ENCODE measurements at regions not wholly inside any gene's neighbourhood (a gene's known extent, or its start where the extent isn't known, plus 50 kb on each side); places are given as distances from the start of the nearest gene placed in this dataset.

DNA sequence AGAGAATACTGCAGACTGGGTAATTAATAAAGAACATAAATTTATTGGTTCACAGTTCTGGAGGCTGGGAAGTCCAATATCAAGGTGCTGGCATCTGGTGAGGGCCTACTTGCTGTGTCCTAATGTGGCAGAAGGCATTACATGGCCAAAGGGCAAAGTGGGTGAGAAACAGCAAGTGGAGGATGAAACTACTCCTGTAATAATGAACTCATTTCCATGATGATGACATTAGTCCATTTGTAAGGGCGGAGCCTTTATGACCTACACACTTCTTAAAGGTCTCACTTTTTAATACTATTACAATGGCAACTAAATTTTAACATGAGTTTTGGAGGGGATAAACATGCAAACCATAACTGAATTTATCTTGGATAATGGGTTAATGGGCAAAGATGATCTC lies 139.6 kb upstream of the SGO1 start:
- no peak for TF ChIP-seq POLR2A (IDR thresholded peaks at IDR 0.05)
- TF ChIP-seq, protein P1, sequence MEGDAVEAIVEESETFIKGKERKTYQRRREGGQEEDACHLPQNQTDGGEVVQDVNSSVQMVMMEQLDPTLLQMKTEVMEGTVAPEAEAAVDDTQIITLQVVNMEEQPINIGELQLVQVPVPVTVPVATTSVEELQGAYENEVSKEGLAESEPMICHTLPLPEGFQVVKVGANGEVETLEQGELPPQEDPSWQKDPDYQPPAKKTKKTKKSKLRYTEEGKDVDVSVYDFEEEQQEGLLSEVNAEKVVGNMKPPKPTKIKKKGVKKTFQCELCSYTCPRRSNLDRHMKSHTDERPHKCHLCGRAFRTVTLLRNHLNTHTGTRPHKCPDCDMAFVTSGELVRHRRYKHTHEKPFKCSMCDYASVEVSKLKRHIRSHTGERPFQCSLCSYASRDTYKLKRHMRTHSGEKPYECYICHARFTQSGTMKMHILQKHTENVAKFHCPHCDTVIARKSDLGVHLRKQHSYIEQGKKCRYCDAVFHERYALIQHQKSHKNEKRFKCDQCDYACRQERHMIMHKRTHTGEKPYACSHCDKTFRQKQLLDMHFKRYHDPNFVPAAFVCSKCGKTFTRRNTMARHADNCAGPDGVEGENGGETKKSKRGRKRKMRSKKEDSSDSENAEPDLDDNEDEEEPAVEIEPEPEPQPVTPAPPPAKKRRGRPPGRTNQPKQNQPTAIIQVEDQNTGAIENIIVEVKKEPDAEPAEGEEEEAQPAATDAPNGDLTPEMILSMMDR (IDR thresholded peaks at IDR 0.05): no peak
- intact Hi-C loops (cut with DNase I; ENCODE audit: low total_unique reads): no loop called here
- no peak for DNase-seq (ENCODE audit: low spot score in 2 of 2)
- WGBS, 2 donors: 91 to 97% methylated on average over 1 of the region's 1 CpG
- H3K4me3 ChIP-seq (ENCODE audit: low read depth, poor library complexity, severe bottlenecking): no peak overlapping the region

DNA sequence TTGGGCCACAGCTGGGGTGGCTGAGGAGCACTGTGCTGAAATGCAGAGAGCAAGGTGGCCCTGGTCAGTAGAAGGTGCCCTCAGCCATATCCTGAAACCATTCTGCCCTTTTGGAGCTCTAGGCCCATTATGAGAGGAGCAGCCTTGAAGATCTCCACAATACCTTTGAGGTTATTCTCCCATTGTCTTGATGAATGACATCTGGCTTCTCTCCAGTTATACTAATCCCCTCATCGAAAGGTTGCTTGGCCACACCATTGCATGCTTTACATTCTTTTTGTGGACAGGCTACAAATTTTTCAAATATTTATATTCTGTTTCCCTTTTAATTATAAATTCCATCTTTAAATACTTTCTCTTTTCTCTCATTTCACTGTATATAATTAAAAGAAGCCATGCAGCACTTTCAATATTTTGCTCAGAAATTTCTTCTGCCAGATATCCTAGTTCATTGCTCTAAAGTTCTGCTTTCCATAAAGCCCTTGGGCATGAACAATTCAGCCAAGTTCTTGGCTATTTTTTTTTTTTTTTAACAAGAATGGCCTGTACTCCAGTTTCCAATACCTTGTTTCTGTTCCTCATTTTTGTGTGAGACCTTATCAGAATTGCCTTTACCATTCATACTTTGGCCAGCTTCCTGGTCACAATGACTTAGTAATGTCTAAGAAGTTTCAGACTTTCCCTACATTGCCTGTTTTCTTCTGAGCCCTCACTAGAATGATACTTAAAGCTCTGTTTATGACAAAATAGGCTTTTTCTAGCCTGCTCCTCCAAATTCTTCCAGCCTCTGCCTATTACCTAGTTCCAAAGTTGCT lies 138.9 kb upstream of the SGO1 start:
- intact Hi-C loops (cut with DNase I; ENCODE audit: low total_unique reads): no loop called here
- DNase-seq (ENCODE audit: low spot score in 2 of 2): no peak
- H3K4me3 ChIP-seq (ENCODE audit: low read depth, poor library complexity, severe bottlenecking): no peak overlapping the region
- TF ChIP-seq, protein P1 (IDR thresholded peaks at IDR 0.05): no peak
- TF ChIP-seq POLR2A (IDR thresholded peaks at IDR 0.05): no peak
- WGBS, 2 donors: 57 to 82% methylated on average over 1 of the region's 1 CpG

DNA sequence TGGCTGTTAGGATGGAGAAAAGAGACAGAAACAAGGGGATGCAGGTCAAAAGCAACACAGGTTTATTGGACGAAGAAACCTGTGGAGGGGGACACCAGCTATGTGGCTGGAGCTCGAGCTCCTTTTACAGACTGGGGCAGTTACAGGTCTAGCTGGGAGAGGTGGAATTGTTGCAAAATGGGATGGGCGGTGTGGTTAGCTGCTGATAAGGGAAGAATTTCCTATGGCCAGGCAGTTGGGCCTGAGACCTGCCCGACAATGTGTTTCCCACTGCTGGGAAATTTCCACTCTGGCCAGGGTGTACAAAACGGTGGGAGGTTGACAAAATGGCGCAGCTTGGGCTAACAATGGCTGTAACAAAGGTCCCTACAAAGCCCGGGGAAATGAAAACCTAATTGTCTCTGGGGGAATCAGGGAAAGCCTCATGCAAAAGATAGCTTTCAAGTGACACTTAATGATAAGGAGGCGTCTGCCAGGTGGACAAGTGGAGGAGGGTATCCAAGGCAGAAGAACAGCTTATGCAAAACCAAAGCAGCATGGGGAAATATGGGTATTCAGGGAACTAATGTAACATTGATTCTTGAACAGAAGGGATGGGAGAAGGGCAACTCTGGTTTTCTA lies 137.4 kb upstream of the SGO1 start:
- no peak for DNase-seq (ENCODE audit: low spot score in 2 of 2)
- intact Hi-C loops (cut with DNase I; ENCODE audit: low total_unique reads): no loop called here
- TF ChIP-seq, protein P1 (IDR thresholded peaks at IDR 0.05): no peak
- no peak for TF ChIP-seq POLR2A (IDR thresholded peaks at IDR 0.05)
- no peak overlapping the region for H3K4me3 ChIP-seq (ENCODE audit: low read depth, poor library complexity, severe bottlenecking)
- WGBS, 2 donors: 89 to 92% methylated on average over 8 of the region's 8 CpGs

DNA sequence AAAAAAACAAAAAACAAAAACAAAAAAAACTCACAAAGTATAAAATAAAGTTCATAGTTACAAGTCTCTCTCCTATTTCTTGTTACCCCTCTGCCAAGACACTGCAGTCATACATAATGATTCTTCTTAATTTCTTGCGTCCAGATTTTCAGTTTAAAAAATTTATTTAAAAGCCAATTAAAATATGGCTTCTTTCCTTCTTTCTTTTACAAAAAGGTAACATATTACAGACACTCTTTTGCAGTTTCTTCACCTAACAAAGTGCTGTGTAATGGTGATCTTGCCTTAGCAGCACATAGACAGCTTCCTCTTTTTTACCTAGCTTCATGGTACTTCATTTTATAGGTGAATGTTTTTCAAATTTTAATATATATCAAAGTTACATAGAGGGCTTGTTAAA lies 136.1 kb upstream of the SGO1 start:
- no peak overlapping the region for H3K4me3 ChIP-seq (ENCODE audit: low read depth, poor library complexity, severe bottlenecking)
- DNase-seq (ENCODE audit: low spot score in 2 of 2): no peak
- intact Hi-C loops (cut with DNase I; ENCODE audit: low total_unique reads): no loop called here
- no peak for TF ChIP-seq POLR2A (IDR thresholded peaks at IDR 0.05)
- WGBS, 2 donors: 77 to 89% methylated on average over 1 of the region's 1 CpG

DNA sequence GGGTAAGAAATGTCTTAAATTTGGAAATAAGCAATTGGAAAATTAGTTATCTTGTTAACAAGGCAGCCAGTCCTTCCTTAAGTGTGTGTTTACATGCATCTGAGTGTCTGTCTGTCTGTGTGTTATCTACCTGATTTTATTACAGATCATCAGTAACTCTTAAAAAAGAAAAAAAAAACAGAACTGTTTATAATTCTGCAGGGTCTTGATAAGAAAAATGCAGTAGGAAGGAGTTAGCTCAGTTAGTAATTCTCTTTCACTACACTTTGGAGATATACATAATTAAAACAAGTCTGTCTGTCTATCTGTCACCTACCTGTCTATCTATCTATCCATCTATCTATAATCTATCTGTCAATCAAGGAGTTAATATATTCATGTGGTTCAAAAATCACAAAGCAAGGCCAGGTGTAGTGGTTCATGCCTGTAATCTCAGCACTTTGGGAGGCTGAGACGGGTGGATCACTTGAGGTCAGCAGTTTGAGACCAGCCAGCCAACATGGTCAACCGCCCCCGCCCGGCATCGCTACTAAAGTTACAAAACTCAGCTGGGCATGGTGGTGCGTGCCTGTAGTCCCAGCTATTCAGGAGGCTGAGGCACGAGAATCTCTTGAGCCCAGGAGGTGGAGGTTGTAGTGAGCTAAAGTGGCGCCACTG lies 135.5 kb upstream of the SGO1 start:
- intact Hi-C loops (cut with DNase I; ENCODE audit: low total_unique reads): no loop called here
- TF ChIP-seq, protein P1 (IDR thresholded peaks at IDR 0.05): no peak
- TF ChIP-seq POLR2A (IDR thresholded peaks at IDR 0.05): no peak
- DNase-seq (ENCODE audit: low spot score in 2 of 2): no peak
- no peak overlapping the region for H3K4me3 ChIP-seq (ENCODE audit: low read depth, poor library complexity, severe bottlenecking)
- 93 to 94% methylated on average over 8 of the region's 8 CpGs for WGBS, 2 donors

DNA sequence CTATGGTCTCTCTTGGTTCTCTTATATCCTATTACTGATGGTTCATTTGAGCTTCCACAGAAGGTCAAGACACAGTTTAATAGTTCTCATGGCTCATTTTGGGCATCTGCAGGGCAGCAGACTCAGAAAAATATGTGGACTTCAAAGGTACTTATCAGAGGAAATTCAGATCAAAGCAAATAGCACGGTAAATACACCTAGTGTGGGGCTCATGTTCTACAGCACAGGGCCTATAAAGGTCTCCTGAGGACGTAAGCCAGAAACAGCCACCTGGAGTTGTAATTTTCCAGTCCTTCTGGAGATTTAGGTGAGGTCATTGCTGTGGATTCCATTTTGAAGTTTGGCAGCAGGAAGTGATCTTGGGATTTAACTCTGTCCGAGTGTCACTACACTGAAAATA lies 134.5 kb upstream of the SGO1 start:
- intact Hi-C loops (cut with DNase I; ENCODE audit: low total_unique reads): no loop called here
- TF ChIP-seq, protein P1 (IDR thresholded peaks at IDR 0.05): no peak
- no peak for TF ChIP-seq POLR2A (IDR thresholded peaks at IDR 0.05)
- no peak for DNase-seq (ENCODE audit: low spot score in 2 of 2)
- WGBS, 2 donors: 63 to 64% methylated on average over 3 of the region's 3 CpGs
- H3K4me3 ChIP-seq (ENCODE audit: low read depth, poor library complexity, severe bottlenecking): no peak overlapping the region
